A549 (cell line): ENCODE measurements at regions not wholly inside any gene's neighbourhood (a gene's known extent, or its start where the extent isn't known, plus 50 kb on each side); places are given as distances from the start of the nearest gene placed in this dataset.

ENCODE experiments used
- ATAC-seq, 2 experiments: fragments of 200-7000 bp in 1 of 2; fragments of >200 bp in 1 of 2; cut with Nextera tagmentation in 1 of 2; cut with Tn5 transposase in 1 of 2; 3 replicates each; pipeline versions ENCODE4 v1.8.0 to v1.9.1; 2018 to 2020; ENCODE audit warnings: mild to moderate bottlenecking in 1 of 2, moderate library complexity in 1 of 2
- CTCF ChIA-PET: fragments of 300-600 bp; sonication (Branson Sonifier 250); formaldehyde crosslinking; extraction: SDS; loops from one replicate; lab custom pipeline; 2021; ENCODE audit warnings: antibody characterized with exemption, inconsistent platforms; lab: Yijun Ruan, JAX
- POLR2A ChIA-PET: fragments of 350-600 bp; formaldehyde crosslinking; extraction: SDS; loops from one replicate; lab custom pipeline; 2021; ENCODE audit warnings: antibody characterized with exemption, inconsistent platforms; lab: Yijun Ruan, JAX
- DNase-seq, 2 experiments: peaks; one replicate each; pipeline versions ENCODE4 v3.0.0 to v3.0.0-alpha.2; 2011 to 2016; ENCODE audit warnings: low read depth in 1 of 2, low spot score in 1 of 2
- FAIRE-seq: peaks from 2 replicates; lab custom pipeline; 2011; peaks lifted over from hg19 to GRCh38; lab: Jason Lieb, UNC
- H3K27ac ChIP-seq, 2 experiments: fragments of >200 bp; sonication (Bioruptor Twin); formaldehyde crosslinking; 3 replicates each; pipeline ENCODE4 v1.5.1; 2016 to 2017
- H3K4me1 ChIP-seq: fragments of >200 bp; sonication (Bioruptor Twin); formaldehyde crosslinking; 3 replicates; pipeline ENCODE4 v1.6.1; 2016
- H3K4me2 ChIP-seq: fragments of >200 bp; sonication (Bioruptor Twin); formaldehyde crosslinking; 3 replicates; pipeline ENCODE4 v1.6.1; 2016
- H3K4me3 ChIP-seq: fragments of >200 bp; sonication (Bioruptor Twin); formaldehyde crosslinking; 3 replicates; pipeline ENCODE4 v1.5.1; 2016
- H3K9me3 ChIP-seq: fragments of >200 bp; sonication (Bioruptor Twin); formaldehyde crosslinking; 3 replicates; pipeline ENCODE4 v1.6.1; 2016
- EHF ChIP-seq: fragments of 250-450 bp; sonication (Bioruptor Pico); IDR thresholded peaks from 2 replicates; pipeline ENCODE4 v1.5.0; 2020; ENCODE audit warnings: mild to moderate bottlenecking
- EHMT2 ChIP-seq: fragments of 200-600 bp; sonication (generic); IDR thresholded peaks from 2 replicates; pipeline ENCODE4 v1.6.1; 2016; ENCODE audit warnings: antibody characterized with exemption, low read depth, mild to moderate bottlenecking, moderate library complexity
- EP300 ChIP-seq, 2 experiments: fragments of >200 bp; sonication (Bioruptor Twin); formaldehyde crosslinking; IDR thresholded peaks; 2 replicates in 1 of 2; 3 replicates in 1 of 2; pipeline ENCODE4 v1.6.1; 2016 to 2017
- FOSB ChIP-seq: fragments of 250-450 bp; sonication (Bioruptor Pico); IDR thresholded peaks from 2 replicates; pipeline ENCODE4 v1.5.0; 2020; ENCODE audit warnings: mild to moderate bottlenecking, moderate library complexity
- FOSL2 ChIP-seq, 2 experiments: fragments of 450-650 bp in 1 of 2; fragments of >200 bp in 1 of 2; sonication (Bioruptor Twin) in 1 of 2; formaldehyde crosslinking; IDR thresholded peaks; 2 replicates each; pipeline versions ENCODE4 v1.5.0 to v1.6.1; 2016 to 2020; ENCODE audit warnings: mild to moderate bottlenecking in 1 of 2, moderate library complexity in 1 of 2
- HDAC2 ChIP-seq: fragments of 200-600 bp; sonication (generic); IDR thresholded peaks from 2 replicates; pipeline ENCODE4 v1.6.1; 2016
- HOXA7 ChIP-seq: fragments of 250-450 bp; sonication (Bioruptor Pico); IDR thresholded peaks from 2 replicates; pipeline ENCODE4 v1.5.0; 2020; ENCODE audit warnings: mild to moderate bottlenecking, moderate library complexity
- JUN ChIP-seq, 2 experiments: fragments of >200 bp; sonication (Bioruptor Twin); formaldehyde crosslinking; IDR thresholded peaks; 2 replicates in 1 of 2; 3 replicates in 1 of 2; pipeline ENCODE4 v1.6.1; 2016 to 2017
- KDM1A ChIP-seq: fragments of 200-600 bp; sonication (generic); IDR thresholded peaks from 2 replicates; pipeline ENCODE4 v1.6.1; 2016; ENCODE audit warnings: low read depth, mild to moderate bottlenecking
- MAZ ChIP-seq: fragments of 150-350 bp; IDR thresholded peaks from 2 replicates; pipeline ENCODE4 v1.6.1; 2014; ENCODE audit warnings: antibody characterized with exemption, low read depth, low read length, borderline replicate concordance
- MYC ChIP-seq: IDR thresholded peaks from 2 replicates; pipeline ENCODE4 v1.6.1; 2012; ENCODE audit warnings: mild to moderate bottlenecking, inconsistent platforms, low read length, improper control_type of control experiment, borderline replicate concordance
- RARB ChIP-seq: fragments of 250-450 bp; sonication (Bioruptor Pico); IDR thresholded peaks from 2 replicates; pipeline ENCODE4 v1.8.0; 2021; ENCODE audit warnings: mild to moderate bottlenecking, moderate library complexity
- REST ChIP-seq: fragments of 200-600 bp; sonication (generic); IDR thresholded peaks from 2 replicates; pipeline ENCODE4 v1.6.1; 2016; ENCODE audit warnings: antibody characterized with exemption, mild to moderate bottlenecking, moderate library complexity
- SREBF2 ChIP-seq: fragments of 450-650 bp; IDR thresholded peaks from 2 replicates; pipeline ENCODE4 v1.6.1; 2014; ENCODE audit warnings: mild to moderate bottlenecking, moderate library complexity
- TP53 ChIP-seq: fragments of 250-450 bp; sonication (Bioruptor Pico); IDR thresholded peaks from 2 replicates; pipeline ENCODE4 v1.5.0; 2021; ENCODE audit warnings: mild to moderate bottlenecking, moderate library complexity
- ZSCAN20 ChIP-seq: fragments of 250-450 bp; sonication (Bioruptor Pico); IDR thresholded peaks from 2 replicates; pipeline ENCODE4 v1.8.0; 2022; ENCODE audit warnings: mild to moderate bottlenecking, moderate library complexity
- WGBS: methylation state at CpG from one replicate; pipeline ENCODE4 v1.1.6; 2017; ENCODE audit errors: missing lambda C conversion rate; 5-methylcytosine and 5-hydroxymethylcytosine counted together
- TF ChIP-seq, protein P1 (sequence below): fragments of >200 bp; sonication (Bioruptor Twin); formaldehyde crosslinking; IDR thresholded peaks from 3 replicates; pipeline ENCODE4 v1.6.1; 2016
- TF ChIP-seq, protein P2 (sequence below): fragments of 250-450 bp; sonication (Bioruptor Pico); IDR thresholded peaks from 2 replicates; pipeline ENCODE4 v1.5.0; 2021; ENCODE audit warnings: mild to moderate bottlenecking, moderate library complexity, borderline replicate concordance

GRCh38 chr3:159273608-159274007 lies 471.8 kb downstream of the MFSD1 start:
- no peak overlapping the region for H3K4me3 ChIP-seq
- ChIA-PET CTCF (interaction anchor here (0.8 to 1.1 kb wide), 2 partner anchors 9 to 13 kb away, joined by 3 to 6 read pairs; no protein-coding TSS in a partner anchor), POLR2A (no interaction called here)
- no peak overlapping the region for H3K27ac ChIP-seq
- ATAC-seq (peak in 1 of 2 experiments; percentile 50; a peak in 1 of 6 replicates), FAIRE-seq (no peak), DNase-seq (peak in 1 of 2 experiments; percentile 26)
- TF ChIP-seq SREBF2 (no peak), FOSB (CRISPR knock-in tag) (no peak), HOXA7 (CRISPR knock-in tag) (no peak), EP300 (IDR thresholded peaks at IDR 0.05) (no peak), ZSCAN20 (CRISPR knock-in tag) (no peak), HDAC2 (no peak), MAZ (no peak), REST (peak; percentile 95), FOSL2 (IDR thresholded peaks at IDR 0.05) (no peak), FOSL2 (CRISPR knock-in tag; IDR thresholded peaks at IDR 0.05) (no peak), EHMT2 (peak; percentile 76; the same call in 1 of the 2 replicates)
- TF ChIP-seq, protein P1, sequence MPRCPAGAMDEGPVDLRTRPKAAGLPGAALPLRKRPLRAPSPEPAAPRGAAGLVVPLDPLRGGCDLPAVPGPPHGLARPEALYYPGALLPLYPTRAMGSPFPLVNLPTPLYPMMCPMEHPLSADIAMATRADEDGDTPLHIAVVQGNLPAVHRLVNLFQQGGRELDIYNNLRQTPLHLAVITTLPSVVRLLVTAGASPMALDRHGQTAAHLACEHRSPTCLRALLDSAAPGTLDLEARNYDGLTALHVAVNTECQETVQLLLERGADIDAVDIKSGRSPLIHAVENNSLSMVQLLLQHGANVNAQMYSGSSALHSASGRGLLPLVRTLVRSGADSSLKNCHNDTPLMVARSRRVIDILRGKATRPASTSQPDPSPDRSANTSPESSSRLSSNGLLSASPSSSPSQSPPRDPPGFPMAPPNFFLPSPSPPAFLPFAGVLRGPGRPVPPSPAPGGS: no peak
- TF ChIP-seq, protein P2, sequence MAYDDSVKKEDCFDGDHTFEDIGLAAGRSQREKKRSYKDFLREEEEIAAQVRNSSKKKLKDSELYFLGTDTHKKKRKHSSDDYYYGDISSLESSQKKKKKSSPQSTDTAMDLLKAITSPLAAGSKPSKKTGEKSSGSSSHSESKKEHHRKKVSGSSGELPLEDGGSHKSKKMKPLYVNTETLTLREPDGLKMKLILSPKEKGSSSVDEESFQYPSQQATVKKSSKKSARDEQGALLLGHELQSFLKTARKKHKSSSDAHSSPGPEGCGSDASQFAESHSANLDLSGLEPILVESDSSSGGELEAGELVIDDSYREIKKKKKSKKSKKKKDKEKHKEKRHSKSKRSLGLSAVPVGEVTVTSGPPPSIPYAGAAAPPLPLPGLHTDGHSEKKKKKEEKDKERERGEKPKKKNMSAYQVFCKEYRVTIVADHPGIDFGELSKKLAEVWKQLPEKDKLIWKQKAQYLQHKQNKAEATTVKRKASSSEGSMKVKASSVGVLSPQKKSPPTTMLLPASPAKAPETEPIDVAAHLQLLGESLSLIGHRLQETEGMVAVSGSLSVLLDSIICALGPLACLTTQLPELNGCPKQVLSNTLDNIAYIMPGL (CRISPR knock-in tag): no peak
- H3K9me3 ChIP-seq: no peaks in the 10 kb centered on the region
- 2% methylated on average over 6 of the region's 6 CpGs for WGBS
- H3K4me2 ChIP-seq: no peak overlapping the region
- H3K4me1 ChIP-seq: no peaks in the 10 kb centered on the region

- no peak overlapping the region for H3K4me2 ChIP-seq
- no peak for TF ChIP-seq EHF (CRISPR knock-in tag)
- no peak for TF ChIP-seq KDM1A
- TF ChIP-seq MYC: no peak
- TF ChIP-seq FOSB (CRISPR knock-in tag): no peak
- no peak for TF ChIP-seq JUN (IDR thresholded peaks at IDR 0.05)
- no peak for TF ChIP-seq RARB (CRISPR knock-in tag)
- TF ChIP-seq HDAC2: no peak
- no peak for TF ChIP-seq TP53 (CRISPR knock-in tag)
- DNase-seq: no peak
- H3K9me3 ChIP-seq: no peaks in the 10 kb centered on the region
- no peaks in the 10 kb centered on the region for H3K4me1 ChIP-seq
- no peak overlapping the region for H3K27ac ChIP-seq
- no peak overlapping the region for H3K4me3 ChIP-seq
- no peak for ATAC-seq
- POLR2A ChIA-PET: no interaction called here
- no peak for FAIRE-seq
- WGBS: 0% methylated on average over 1 of the region's 1 CpG
- CTCF ChIA-PET: interaction anchor here (1.0 to 1.5 kb wide), 2 partner anchors 9 to 15 kb away, joined by 4 to 6 read pairs; no protein-coding TSS in a partner anchor
Observed at GRCh38 chr3:159275741-159276140, 473.9 kb downstream of the MFSD1 start.
